ENCODE measurements at regions not wholly inside any gene's neighbourhood (a gene's known extent, or its start where the extent isn't known, plus 50 kb on each side); places are given as distances from the start of the nearest gene placed in this dataset.

- Histone ChIP-seq H3K36me3 (ENCODE audit: insufficient read depth, low read length) (no peaks in the 10 kb centered on the region), H3K4me3 (no peak overlapping the region), H3K27ac (no peak overlapping the region), H3K9ac (ENCODE audit: insufficient read length) (no peak overlapping the region), H3K9me3 (ENCODE audit: low read depth, low read length) (no peaks in the 10 kb centered on the region)
- TF ChIP-seq POLR2AphosphoS5 (IDR thresholded peaks at IDR 0.05; ENCODE audit: borderline replicate concordance, low read depth, low read length): no peak
- TF ChIP-seq FOXP2 (optimal IDR thresholded peaks at IDR 0.05; ENCODE audit: control extremely low read depth, extremely low read length, insufficient read depth): no peak
- no peak for TF ChIP-seq EZH2 (IDR thresholded peaks at IDR 0.05)
- DNase-seq (ENCODE audit: low read depth, low spot score): no peak
Observed at GRCh38 chr5:143685246-143685815, 126.6 kb upstream of the HMHB1 start.

- no peaks in the 10 kb centered on the region for H3K36me3 ChIP-seq (ENCODE audit: insufficient read depth, low read length)
Observed at GRCh38 chr5:143683459-143683858, 128.5 kb upstream of the HMHB1 start.

GRCh38 chr5:143682929-143683386, 129.0 kb upstream of the HMHB1 start:
- no peak overlapping the region for H3K4me3 ChIP-seq
- H3K9me3 ChIP-seq (ENCODE audit: low read depth, low read length): no peaks in the 10 kb centered on the region
- no peak for DNase-seq (ENCODE audit: low read depth, low spot score)
- H3K27ac ChIP-seq: no peak overlapping the region
- no peaks in the 10 kb centered on the region for H3K36me3 ChIP-seq (ENCODE audit: insufficient read depth, low read length)
- no peak overlapping the region for H3K9ac ChIP-seq (ENCODE audit: insufficient read length)
- TF ChIP-seq EZH2 (IDR thresholded peaks at IDR 0.05): no peak
- no peak for TF ChIP-seq POLR2AphosphoS5 (IDR thresholded peaks at IDR 0.05; ENCODE audit: borderline replicate concordance, low read depth, low read length)
- no peak for TF ChIP-seq FOXP2 (optimal IDR thresholded peaks at IDR 0.05; ENCODE audit: control extremely low read depth, extremely low read length, insufficient read depth)

More at GRCh38 chr5:143683459-143683858, 128.5 kb upstream of the HMHB1 start:
- H3K9ac ChIP-seq (ENCODE audit: insufficient read length): no peak overlapping the region
- H3K27ac ChIP-seq: no peak overlapping the region
- no peak for DNase-seq (ENCODE audit: low read depth, low spot score)
- no peaks in the 10 kb centered on the region for H3K9me3 ChIP-seq (ENCODE audit: low read depth, low read length)
- H3K4me3 ChIP-seq: no peak overlapping the region
- TF ChIP-seq FOXP2 (optimal IDR thresholded peaks at IDR 0.05; ENCODE audit: control extremely low read depth, extremely low read length, insufficient read depth) (no peak), POLR2AphosphoS5 (IDR thresholded peaks at IDR 0.05; ENCODE audit: borderline replicate concordance, low read depth, low read length) (no peak), EZH2 (IDR thresholded peaks at IDR 0.05) (no peak)

GRCh38 chr5:143682246-143682905, 129.6 kb upstream of the HMHB1 start:
- TF ChIP-seq EZH2 (IDR thresholded peaks at IDR 0.05) (no peak), FOXP2 (optimal IDR thresholded peaks at IDR 0.05; ENCODE audit: control extremely low read depth, extremely low read length, insufficient read depth) (no peak), POLR2AphosphoS5 (IDR thresholded peaks at IDR 0.05; ENCODE audit: borderline replicate concordance, low read depth, low read length) (no peak)
- Histone ChIP-seq H3K36me3 (ENCODE audit: insufficient read depth, low read length) (no peaks in the 10 kb centered on the region), H3K4me3 (no peak overlapping the region), H3K27ac (no peak overlapping the region), H3K9me3 (ENCODE audit: low read depth, low read length) (no peaks in the 10 kb centered on the region), H3K9ac (ENCODE audit: insufficient read length) (no peak overlapping the region)
- DNase-seq (ENCODE audit: low read depth, low spot score): no peak

- H3K36me3 ChIP-seq (ENCODE audit: insufficient read depth, low read length): no peaks in the 10 kb centered on the region
- H3K27ac ChIP-seq: no peak overlapping the region
- TF ChIP-seq EZH2 (IDR thresholded peaks at IDR 0.05) (no peak), FOXP2 (optimal IDR thresholded peaks at IDR 0.05; ENCODE audit: control extremely low read depth, extremely low read length, insufficient read depth) (no peak), POLR2AphosphoS5 (IDR thresholded peaks at IDR 0.05; ENCODE audit: borderline replicate concordance, low read depth, low read length) (no peak)
- no peaks in the 10 kb centered on the region for H3K9me3 ChIP-seq (ENCODE audit: low read depth, low read length)
- no peak overlapping the region for H3K4me3 ChIP-seq
- no peak overlapping the region for H3K9ac ChIP-seq (ENCODE audit: insufficient read length)
- DNase-seq (ENCODE audit: low read depth, low spot score): no peak
Observed at GRCh38 chr5:143680672-143681259, 131.2 kb upstream of the HMHB1 start.

- no peak for DNase-seq (ENCODE audit: low read depth, low spot score)
- H3K9me3 ChIP-seq (ENCODE audit: low read depth, low read length): no peaks in the 10 kb centered on the region
- no peak overlapping the region for H3K9ac ChIP-seq (ENCODE audit: insufficient read length)
- TF ChIP-seq EZH2 (IDR thresholded peaks at IDR 0.05) (no peak), POLR2AphosphoS5 (IDR thresholded peaks at IDR 0.05; ENCODE audit: borderline replicate concordance, low read depth, low read length) (no peak), FOXP2 (optimal IDR thresholded peaks at IDR 0.05; ENCODE audit: control extremely low read depth, extremely low read length, insufficient read depth) (no peak)
- no peak overlapping the region for H3K4me3 ChIP-seq
- H3K36me3 ChIP-seq (ENCODE audit: insufficient read depth, low read length): no peaks in the 10 kb centered on the region
- H3K27ac ChIP-seq: no peak overlapping the region
Observed at GRCh38 chr5:143679777-143680176, 132.2 kb upstream of the HMHB1 start.

GRCh38 chr5:143678148-143678905, 133.6 kb upstream of the HMHB1 start:
- Histone ChIP-seq H3K9me3 (ENCODE audit: low read depth, low read length) (no peaks in the 10 kb centered on the region), H3K9ac (ENCODE audit: insufficient read length) (no peak overlapping the region), H3K36me3 (ENCODE audit: insufficient read depth, low read length) (no peaks in the 10 kb centered on the region), H3K4me3 (no peak overlapping the region), H3K27ac (no peak overlapping the region)
- no peak for DNase-seq (ENCODE audit: low read depth, low spot score)
- TF ChIP-seq EZH2 (IDR thresholded peaks at IDR 0.05) (no peak), FOXP2 (optimal IDR thresholded peaks at IDR 0.05; ENCODE audit: control extremely low read depth, extremely low read length, insufficient read depth) (no peak), POLR2AphosphoS5 (IDR thresholded peaks at IDR 0.05; ENCODE audit: borderline replicate concordance, low read depth, low read length) (no peak)

- H3K4me3 ChIP-seq: no peak overlapping the region
Observed at GRCh38 chr5:143677403-143677802, 134.6 kb upstream of the HMHB1 start.

More at GRCh38 chr5:143677403-143677802, 134.6 kb upstream of the HMHB1 start:
- TF ChIP-seq POLR2AphosphoS5 (IDR thresholded peaks at IDR 0.05; ENCODE audit: borderline replicate concordance, low read depth, low read length): no peak
- TF ChIP-seq FOXP2 (optimal IDR thresholded peaks at IDR 0.05; ENCODE audit: control extremely low read depth, extremely low read length, insufficient read depth): no peak
- TF ChIP-seq EZH2 (IDR thresholded peaks at IDR 0.05): no peak
- Histone ChIP-seq H3K9ac (ENCODE audit: insufficient read length) (no peak overlapping the region), H3K9me3 (ENCODE audit: low read depth, low read length) (no peaks in the 10 kb centered on the region), H3K36me3 (ENCODE audit: insufficient read depth, low read length) (no peaks in the 10 kb centered on the region), H3K27ac (no peak overlapping the region)
- no peak for DNase-seq (ENCODE audit: low read depth, low spot score)

Measured in SK-N-MC (cell line).